ENCODE measurements at regions not wholly inside any gene's neighbourhood (a gene's known extent, or its start where the extent isn't known, plus 50 kb on each side); places are given as distances from the start of the nearest gene placed in this dataset.

GRCh38 chr6:81608776-81609175 lies 143.7 kb downstream of the TENT5A start:
- TF ChIP-seq EZH2 (IDR thresholded peaks at IDR 0.05) (no peak), POLR2AphosphoS5 (IDR thresholded peaks at IDR 0.05; ENCODE audit: borderline replicate concordance, low read depth, low read length) (no peak)
